ENCODE measurements at regions not wholly inside any gene's neighbourhood (a gene's known extent, or its start where the extent isn't known, plus 50 kb on each side); places are given as distances from the start of the nearest gene placed in this dataset.

- TF ChIP-seq, protein P1, sequence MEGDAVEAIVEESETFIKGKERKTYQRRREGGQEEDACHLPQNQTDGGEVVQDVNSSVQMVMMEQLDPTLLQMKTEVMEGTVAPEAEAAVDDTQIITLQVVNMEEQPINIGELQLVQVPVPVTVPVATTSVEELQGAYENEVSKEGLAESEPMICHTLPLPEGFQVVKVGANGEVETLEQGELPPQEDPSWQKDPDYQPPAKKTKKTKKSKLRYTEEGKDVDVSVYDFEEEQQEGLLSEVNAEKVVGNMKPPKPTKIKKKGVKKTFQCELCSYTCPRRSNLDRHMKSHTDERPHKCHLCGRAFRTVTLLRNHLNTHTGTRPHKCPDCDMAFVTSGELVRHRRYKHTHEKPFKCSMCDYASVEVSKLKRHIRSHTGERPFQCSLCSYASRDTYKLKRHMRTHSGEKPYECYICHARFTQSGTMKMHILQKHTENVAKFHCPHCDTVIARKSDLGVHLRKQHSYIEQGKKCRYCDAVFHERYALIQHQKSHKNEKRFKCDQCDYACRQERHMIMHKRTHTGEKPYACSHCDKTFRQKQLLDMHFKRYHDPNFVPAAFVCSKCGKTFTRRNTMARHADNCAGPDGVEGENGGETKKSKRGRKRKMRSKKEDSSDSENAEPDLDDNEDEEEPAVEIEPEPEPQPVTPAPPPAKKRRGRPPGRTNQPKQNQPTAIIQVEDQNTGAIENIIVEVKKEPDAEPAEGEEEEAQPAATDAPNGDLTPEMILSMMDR (IDR thresholded peaks at IDR 0.05; ENCODE audit: low read depth, low read length) = no peak
- no peak for TF ChIP-seq POLR2A (IDR thresholded peaks at IDR 0.05; ENCODE audit: extremely low read depth, insufficient read length)
- no peak for TF ChIP-seq MAX (IDR thresholded peaks at IDR 0.05; ENCODE audit: low read depth, low read length)
These were observed 352.5 kb upstream of the EPHA4 start for GRCh38 chr2:221924576-221924975.
